ENCODE measurements at regions not wholly inside any gene's neighbourhood (a gene's known extent, or its start where the extent isn't known, plus 50 kb on each side); places are given as distances from the start of the nearest gene placed in this dataset.

DNA sequence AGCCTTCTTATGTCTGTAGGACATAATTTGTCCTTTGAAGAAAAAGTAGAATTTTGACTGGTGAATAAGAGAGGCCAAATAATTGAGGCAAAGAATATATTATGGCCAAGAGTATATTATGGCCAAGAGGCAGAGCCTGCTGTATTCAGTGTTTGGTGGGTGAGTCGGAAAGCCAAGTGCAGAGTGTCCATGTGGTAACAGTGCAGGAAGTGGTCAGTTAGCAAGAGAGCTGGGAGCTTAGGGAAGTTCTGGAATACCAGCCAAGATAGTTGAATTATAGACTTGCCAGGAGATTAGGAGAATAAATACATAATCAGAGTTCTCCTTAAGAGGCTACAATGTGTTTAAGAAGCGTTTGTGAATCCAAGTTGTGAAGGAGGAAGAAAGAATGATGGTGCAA, 131.5 kb upstream of the LMO4 start:
- CTCF ChIA-PET = no interaction called here
- no peak for DNase-seq
- Histone ChIP-seq H3K4me3 (ENCODE audit: low read length) (no peak overlapping the region), H3K4me2 (ENCODE audit: low read length) (no peak overlapping the region), H4K20me1 (ENCODE audit: low read length) (no peaks in the 10 kb centered on the region), H3K79me2 (ENCODE audit: low read length) (no peaks in the 10 kb centered on the region), H3K9me2 (replicated peaks; ENCODE audit: low read length) (no peaks in the 10 kb centered on the region), H3K36me3 (ENCODE audit: low read depth, low read length) (no peaks in the 10 kb centered on the region), H3K4me1 (ENCODE audit: insufficient read depth, low read length) (peaks cover 12% of the 10 kb centered on the region), H3K27me3 (ENCODE audit: low read length) (no peaks in the 10 kb centered on the region), H3F3A (ENCODE audit: low read length, unreplicated experiment) (no peaks in the 10 kb centered on the region), H2AFZ (ENCODE audit: low read length) (no peak overlapping the region), H3K9ac (ENCODE audit: low read length) (no peak overlapping the region), H3K27ac (ENCODE audit: low read length) (no peak overlapping the region), H3K9me3 (ENCODE audit: low read length) (no peaks in the 10 kb centered on the region)
- no peak for ATAC-seq
- POLR2A ChIA-PET (ENCODE audit: unreplicated experiment) = no interaction called here
- BruUV-seq (replicated peaks) = no TSS peak
- no peak for TF ChIP-seq EZH2 (IDR thresholded peaks at IDR 0.05; ENCODE audit: low read length, unreplicated experiment)
- no peak for TF ChIP-seq EZH2phosphoT487 (IDR thresholded peaks at IDR 0.05; ENCODE audit: borderline replicate concordance, low read length)
- no peak for TF ChIP-seq CTCF (conservative IDR thresholded peaks at IDR 0.05; ENCODE audit: low read depth, low read length)
- intact Hi-C loops (cut with micrococcal nuclease) = no loop called here

DNA sequence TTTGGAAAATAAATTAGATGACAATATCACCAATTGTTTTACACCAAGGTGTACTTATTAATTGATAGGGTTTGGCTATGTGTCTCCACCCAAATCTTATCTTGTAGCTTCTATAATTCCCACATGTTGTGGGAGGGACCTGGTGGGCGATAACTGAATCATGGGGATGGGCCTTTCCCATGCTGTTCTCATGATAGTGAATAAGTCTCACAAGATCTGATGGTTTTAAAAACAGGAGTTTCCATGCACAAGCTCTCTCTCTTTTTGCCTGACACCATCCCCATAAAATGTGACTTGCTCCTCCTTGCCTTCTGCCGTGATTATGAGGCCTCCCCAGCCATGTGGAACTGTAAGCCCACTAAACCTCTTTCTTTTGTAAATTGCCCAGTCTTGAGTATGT, 131.0 kb upstream of the LMO4 start:
- intact Hi-C loops (cut with micrococcal nuclease) = no loop called here
- ATAC-seq = no peak
- CTCF ChIA-PET = no interaction called here

More for the DNA sequence above, 131.0 kb upstream of the LMO4 start:
- no peak overlapping the region for H3K4me3 ChIP-seq (ENCODE audit: low read length)
- H4K20me1 ChIP-seq (ENCODE audit: low read length) = no peaks in the 10 kb centered on the region
- no peaks in the 10 kb centered on the region for H3K9me2 ChIP-seq (replicated peaks; ENCODE audit: low read length)
- no peak for TF ChIP-seq CTCF (conservative IDR thresholded peaks at IDR 0.05; ENCODE audit: low read depth, low read length)
- no peak for TF ChIP-seq EZH2 (IDR thresholded peaks at IDR 0.05; ENCODE audit: low read length, unreplicated experiment)
- TF ChIP-seq EZH2phosphoT487 (IDR thresholded peaks at IDR 0.05; ENCODE audit: borderline replicate concordance, low read length) = no peak
- no peaks in the 10 kb centered on the region for H3K9me3 ChIP-seq (ENCODE audit: low read length)
- POLR2A ChIA-PET (ENCODE audit: unreplicated experiment) = no interaction called here
- no peaks in the 10 kb centered on the region for H3K27me3 ChIP-seq (ENCODE audit: low read length)
- H3K27ac ChIP-seq (ENCODE audit: low read length) = no peak overlapping the region
- no peaks in the 10 kb centered on the region for H3K79me2 ChIP-seq (ENCODE audit: low read length)
- H3K4me1 ChIP-seq (ENCODE audit: insufficient read depth, low read length) = peaks cover 12% of the 10 kb centered on the region
- no peak overlapping the region for H3K9ac ChIP-seq (ENCODE audit: low read length)
- H2AFZ ChIP-seq (ENCODE audit: low read length) = no peak overlapping the region
- no peak overlapping the region for H3K4me2 ChIP-seq (ENCODE audit: low read length)
- no TSS peak for BruUV-seq (replicated peaks)
- H3F3A ChIP-seq (ENCODE audit: low read length, unreplicated experiment) = no peaks in the 10 kb centered on the region
- DNase-seq = no peak
- no peaks in the 10 kb centered on the region for H3K36me3 ChIP-seq (ENCODE audit: low read depth, low read length)
